ENCODE measurements at regions not wholly inside any gene's neighbourhood (a gene's known extent, or its start where the extent isn't known, plus 50 kb on each side); places are given as distances from the start of the nearest gene placed in this dataset.

- DNase-seq: no peak
- H3K9me3 ChIP-seq: no peaks in the 10 kb centered on the region
- TF ChIP-seq CTCF (IDR thresholded peaks at IDR 0.05): no peak
- ATAC-seq: no peak
- H3K36me3 ChIP-seq: no peaks in the 10 kb centered on the region
- intact Hi-C loops (cut with DNase I): no loop called here
- H3K27ac ChIP-seq: no peak overlapping the region
- H3K4me3 ChIP-seq: no peak overlapping the region
- no peaks in the 10 kb centered on the region for H3K27me3 ChIP-seq
- H3K4me1 ChIP-seq: no peaks in the 10 kb centered on the region
- WGBS, 2 donors: 100% methylated on average over 1 of the region's 1 CpG
Measured at GRCh38 chr18:7332452-7332851, 101.6 kb downstream of the LRRC30 start.

GRCh38 chr18:7333025-7333562 lies 102.2 kb downstream of the LRRC30 start:
- intact Hi-C loops (cut with DNase I): no loop called here
- WGBS, 2 donors: 96 to 98% methylated on average over 5 of the region's 5 CpGs
- DNase-seq (no peak), ATAC-seq (no peak)
- Histone ChIP-seq H3K27ac (no peak overlapping the region), H3K4me3 (no peak overlapping the region), H3K9me3 (no peaks in the 10 kb centered on the region), H3K27me3 (no peaks in the 10 kb centered on the region), H3K36me3 (no peaks in the 10 kb centered on the region), H3K4me1 (no peaks in the 10 kb centered on the region)
- no peak for TF ChIP-seq CTCF (IDR thresholded peaks at IDR 0.05)

- Histone ChIP-seq H3K4me3 (no peak overlapping the region), H3K27ac (no peak overlapping the region), H3K36me3 (no peaks in the 10 kb centered on the region), H3K27me3 (no peaks in the 10 kb centered on the region), H3K9me3 (no peaks in the 10 kb centered on the region), H3K4me1 (no peaks in the 10 kb centered on the region)
- no peak for DNase-seq
- intact Hi-C loops (cut with DNase I): no loop called here
- 82 to 85% methylated on average over 3 of the region's 3 CpGs for WGBS, 2 donors
- TF ChIP-seq CTCF (IDR thresholded peaks at IDR 0.05): no peak
- ATAC-seq: no peak
Measured at GRCh38 chr18:7334973-7335568, 104.2 kb downstream of the LRRC30 start.

- intact Hi-C loops (cut with DNase I): no loop called here
- H3K4me3 ChIP-seq: no peak overlapping the region
- 54 to 63% methylated on average over 1 of the region's 1 CpG for whole genome bisulfite sequencing, 2 donors
- DNase-seq: no peak
- no peaks in the 10 kb centered on the region for H3K27me3 ChIP-seq
- no peaks in the 10 kb centered on the region for H3K36me3 ChIP-seq
- H3K27ac ChIP-seq: no peak overlapping the region
- H3K4me1 ChIP-seq: no peaks in the 10 kb centered on the region
- TF ChIP-seq CTCF (IDR thresholded peaks at IDR 0.05): no peak
- H3K9me3 ChIP-seq: no peaks in the 10 kb centered on the region
- no peak for ATAC-seq
Measured at GRCh38 chr18:7336623-7337022, 105.7 kb downstream of the LRRC30 start.
